HepG2 (cell line): ENCODE measurements at regions not wholly inside any gene's neighbourhood (a gene's known extent, or its start where the extent isn't known, plus 50 kb on each side); places are given as distances from the start of the nearest gene placed in this dataset.

Source experiments
- HMGA1 ChIP-seq: sonication (generic); formaldehyde crosslinking; conservative IDR thresholded peaks from 2 replicates; pipeline ENCODE4 v1.4.0; 2020; ENCODE audit warnings: missing genetic modification reagents
- MAZ ChIP-seq, 2 experiments: sonication (generic) in 1 of 2; formaldehyde crosslinking in 1 of 2; IDR thresholded peaks; 2 replicates each; pipeline versions ENCODE4 v1.5.0 to v1.6.1; 2012 to 2020; ENCODE audit warnings: low read depth in 2 of 2, mild to moderate bottlenecking in 2 of 2, borderline replicate concordance in 1 of 2, improper control_type of control experiment in 1 of 2, low read length in 1 of 2, missing genetic modification reagents in 1 of 2, moderate library complexity in 1 of 2
- SMYD3 ChIP-seq: sonication (generic); formaldehyde crosslinking; IDR thresholded peaks from 2 replicates; pipeline ENCODE4 v1.8.1; 2023; ENCODE audit warnings: mild to moderate bottlenecking, missing genetic modification reagents
- ZNF317 ChIP-seq: sonication (generic); formaldehyde crosslinking; IDR thresholded peaks from 2 replicates; pipeline ENCODE4 v1.5.0; 2020; ENCODE audit warnings: mild to moderate bottlenecking, missing genetic modification reagents
- ZNF781 ChIP-seq: sonication (generic); formaldehyde crosslinking; IDR thresholded peaks from 2 replicates; pipeline ENCODE4 v1.5.1; 2020; ENCODE audit warnings: borderline replicate concordance, mild to moderate bottlenecking, missing genetic modification reagents; ENCODE audit errors: not compliant biosample characterization

DNA sequence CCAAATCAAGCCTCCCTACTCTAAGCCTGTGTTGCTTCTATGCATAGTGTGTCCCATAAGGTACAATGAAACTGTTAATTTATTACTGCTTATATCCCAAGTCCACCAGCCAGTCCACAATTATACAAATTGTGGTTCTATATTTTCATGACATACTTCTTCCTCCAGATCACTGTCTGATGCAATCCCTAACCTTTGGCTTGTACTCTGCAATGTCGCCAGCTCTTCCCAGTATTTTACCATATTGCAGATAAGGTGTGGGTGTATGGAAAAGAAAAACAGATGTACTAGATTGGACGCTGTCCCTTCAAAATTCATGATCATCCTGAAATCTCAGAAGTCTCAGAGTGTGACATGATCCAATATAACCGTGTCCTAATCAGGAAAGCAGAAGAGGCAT is 286.2 kb downstream of the GASK1B start:
- no peak for TF ChIP-seq HMGA1 (CRISPR knock-in tag)
- no peak for TF ChIP-seq ZNF317
- no peak for TF ChIP-seq ZNF781 (CRISPR knock-in tag)
- TF ChIP-seq SMYD3 (CRISPR knock-in tag), result no peak
- no peak for TF ChIP-seq MAZ (IDR thresholded peaks at IDR 0.05; ENCODE audit: borderline replicate concordance, low read depth, low read length)
- TF ChIP-seq MAZ (CRISPR knock-in tag; IDR thresholded peaks at IDR 0.05; ENCODE audit: low read depth), result no peak
